ENCODE measurements at regions not wholly inside any gene's neighbourhood (a gene's known extent, or its start where the extent isn't known, plus 50 kb on each side); places are given as distances from the start of the nearest gene placed in this dataset.

- no peak for TF ChIP-seq JUND (IDR thresholded peaks at IDR 0.05; ENCODE audit: low read length)
- no peak for TF ChIP-seq SP1 (IDR thresholded peaks at IDR 0.05; ENCODE audit: low read depth, low read length)
These were observed 140.7 kb upstream of the SMIM31 start (continued) for GRCh38 chr4:164613256-164613655.

- ChIA-PET CTCF (ENCODE audit: partially characterized antibody) (interaction anchor here (1.0 kb wide), 1 partner anchor 13 kb away, joined by 3 read pairs; no protein-coding TSS in a partner anchor), POLR2A (ENCODE audit: partially characterized antibody) (no interaction called here)
- Histone ChIP-seq H2BK5ac (ENCODE audit: low read depth, low read length) (no peak overlapping the region), H3K4me1 (replicated peaks in 1 of 4; ENCODE audit: control insufficient read depth in 3 of 4, insufficient read depth in 4 of 4, low read length in 3 of 4) (no peaks in the 10 kb centered on the region), H3K23ac (ENCODE audit: insufficient read length) (no peak overlapping the region), H2AK5ac (ENCODE audit: low read depth, low read length) (no peak overlapping the region), H3K79me2 (ENCODE audit: control insufficient read depth in 1 of 2, insufficient read depth in 2 of 2, low read length in 2 of 2) (no peaks in the 10 kb centered on the region), H2BK12ac (ENCODE audit: low read depth, low read length) (no peak overlapping the region), H3K56ac (replicated peaks; ENCODE audit: insufficient read length, low read depth, low read length) (no peak overlapping the region), H3K23me2 (ENCODE audit: low read depth, low read length) (no peaks in the 10 kb centered on the region), H3K4ac (replicated peaks; ENCODE audit: insufficient read length, low read depth, low read length) (no peak overlapping the region), H2AFZ (ENCODE audit: low read length) (no peak overlapping the region), H3K9me3 (ENCODE audit: insufficient read depth in 2 of 2, low read depth in 1 of 2, low read length in 1 of 2) (no peaks in the 10 kb centered on the region), H3K27ac (ENCODE audit: low read depth, low read length) (no peak overlapping the region), H3K18ac (ENCODE audit: extremely low read depth, low read length) (no peak overlapping the region), H4K20me1 (replicated peaks in 1 of 2; ENCODE audit: control insufficient read depth in 1 of 2, insufficient read depth in 2 of 2, low read length in 2 of 2) (no peaks in the 10 kb centered on the region), H3K9ac (replicated peaks in 1 of 4; ENCODE audit: extremely low read depth in 1 of 4, low read depth in 3 of 4, low read length in 3 of 4) (no peak overlapping the region), H2BK15ac (ENCODE audit: low read length) (no peak overlapping the region), H4K8ac (ENCODE audit: extremely low read depth, insufficient read depth, low read length) (no peak overlapping the region), H3K14ac (ENCODE audit: insufficient read length) (no peak overlapping the region), H4K5ac (ENCODE audit: insufficient read length, low read depth, low read length) (no peak overlapping the region), H2BK20ac (ENCODE audit: low read length) (no peak overlapping the region), H3K4me3 (ENCODE audit: extremely low read depth in 1 of 4, insufficient read depth in 2 of 4, low read depth in 3 of 4, low read length in 4 of 4) (no peak overlapping the region), H3K27me3 (replicated peaks in 1 of 4; ENCODE audit: control insufficient read depth in 3 of 4, extremely low read depth in 1 of 4, insufficient read depth in 3 of 4, low read length in 3 of 4) (no peaks in the 10 kb centered on the region), H2BK120ac (replicated peaks; ENCODE audit: low read depth, low read length) (no peak overlapping the region), H3K4me2 (ENCODE audit: insufficient read depth in 1 of 2, low read depth in 2 of 2, low read length in 2 of 2) (no peak overlapping the region), H3K79me1 (ENCODE audit: low read depth, low read length) (no peaks in the 10 kb centered on the region), H4K91ac (replicated peaks; ENCODE audit: insufficient read length, low read length) (no peak overlapping the region), H3K36me3 (ENCODE audit: control insufficient read depth in 2 of 4, insufficient read depth in 4 of 4, low read length in 3 of 4) (no peaks in the 10 kb centered on the region)
- DNase-seq (ENCODE audit: low read depth in 1 of 2, low spot score in 2 of 2) (no peak), FAIRE-seq (no peak)
- no peak for TF ChIP-seq GABPA (IDR thresholded peaks at IDR 0.05; ENCODE audit: borderline replicate concordance, insufficient read depth, low read length)
- no peak for TF ChIP-seq RNF2 (IDR thresholded peaks at IDR 0.05; ENCODE audit: borderline replicate concordance, low read depth, low read length, missing control alignments, poor library complexity, severe bottlenecking)
- TF ChIP-seq SIRT6 (IDR thresholded peaks at IDR 0.05; ENCODE audit: low read length) = no peak
- no peak for TF ChIP-seq BRCA1 (IDR thresholded peaks at IDR 0.05; ENCODE audit: low read depth, low read length)
- TF ChIP-seq POU5F1 (IDR thresholded peaks at IDR 0.05; ENCODE audit: low read depth, low read length) = no peak
- TF ChIP-seq MAX (IDR thresholded peaks at IDR 0.05) = no peak
- TF ChIP-seq TCF12 (IDR thresholded peaks at IDR 0.05; ENCODE audit: low read depth, low read length) = no peak
- no peak for TF ChIP-seq FOSL1 (IDR thresholded peaks at IDR 0.05; ENCODE audit: insufficient read depth, low read depth, low read length)
- no peak for TF ChIP-seq TAF7 (optimal IDR thresholded peaks at IDR 0.05; ENCODE audit: borderline replicate concordance, low read depth, low read length)
- TF ChIP-seq JUN (IDR thresholded peaks at IDR 0.05; ENCODE audit: low read depth, low read length) = no peak
- no peak for TF ChIP-seq KDM1A (IDR thresholded peaks at IDR 0.05; ENCODE audit: borderline replicate concordance, low read length)
- TF ChIP-seq SAP30 (IDR thresholded peaks at IDR 0.05; ENCODE audit: insufficient read depth, insufficient replicate concordance, low read length) = no peak
- TF ChIP-seq TEAD4 (IDR thresholded peaks at IDR 0.05; ENCODE audit: low read depth, low read length) = no peak
These were observed 140.1 kb upstream of the SMIM31 start for GRCh38 chr4:164613792-164614191.

Measured in H1 (cell line).